ENCODE measurements at regions not wholly inside any gene's neighbourhood (a gene's known extent, or its start where the extent isn't known, plus 50 kb on each side); places are given as distances from the start of the nearest gene placed in this dataset.

- DNase-seq (ENCODE audit: low read depth): no peak
- no peaks in the 10 kb centered on the region for H3K36me3 ChIP-seq (ENCODE audit: control insufficient read depth, insufficient read depth, low read length)
- H3K4me3 ChIP-seq (ENCODE audit: low read depth, low read length): no peak overlapping the region
- TF ChIP-seq, protein P1, sequence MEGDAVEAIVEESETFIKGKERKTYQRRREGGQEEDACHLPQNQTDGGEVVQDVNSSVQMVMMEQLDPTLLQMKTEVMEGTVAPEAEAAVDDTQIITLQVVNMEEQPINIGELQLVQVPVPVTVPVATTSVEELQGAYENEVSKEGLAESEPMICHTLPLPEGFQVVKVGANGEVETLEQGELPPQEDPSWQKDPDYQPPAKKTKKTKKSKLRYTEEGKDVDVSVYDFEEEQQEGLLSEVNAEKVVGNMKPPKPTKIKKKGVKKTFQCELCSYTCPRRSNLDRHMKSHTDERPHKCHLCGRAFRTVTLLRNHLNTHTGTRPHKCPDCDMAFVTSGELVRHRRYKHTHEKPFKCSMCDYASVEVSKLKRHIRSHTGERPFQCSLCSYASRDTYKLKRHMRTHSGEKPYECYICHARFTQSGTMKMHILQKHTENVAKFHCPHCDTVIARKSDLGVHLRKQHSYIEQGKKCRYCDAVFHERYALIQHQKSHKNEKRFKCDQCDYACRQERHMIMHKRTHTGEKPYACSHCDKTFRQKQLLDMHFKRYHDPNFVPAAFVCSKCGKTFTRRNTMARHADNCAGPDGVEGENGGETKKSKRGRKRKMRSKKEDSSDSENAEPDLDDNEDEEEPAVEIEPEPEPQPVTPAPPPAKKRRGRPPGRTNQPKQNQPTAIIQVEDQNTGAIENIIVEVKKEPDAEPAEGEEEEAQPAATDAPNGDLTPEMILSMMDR (IDR thresholded peaks at IDR 0.05; ENCODE audit: insufficient read depth, low read length, severe bottlenecking): no peak
- no peaks in the 10 kb centered on the region for H3K27me3 ChIP-seq (ENCODE audit: control insufficient read depth, insufficient read depth, low read length)
- no peak for FAIRE-seq
Observed at GRCh38 chr15:87500240-87500639, 756.3 kb downstream of the NTRK3 start.

- DNase-seq (ENCODE audit: low read depth) (peak; percentile 3), FAIRE-seq (no peak)
- H3K36me3 ChIP-seq (ENCODE audit: control insufficient read depth, insufficient read depth, low read length): no peaks in the 10 kb centered on the region
Observed at GRCh38 chr15:87498560-87498959, 758.0 kb downstream of the NTRK3 start.

DNA sequence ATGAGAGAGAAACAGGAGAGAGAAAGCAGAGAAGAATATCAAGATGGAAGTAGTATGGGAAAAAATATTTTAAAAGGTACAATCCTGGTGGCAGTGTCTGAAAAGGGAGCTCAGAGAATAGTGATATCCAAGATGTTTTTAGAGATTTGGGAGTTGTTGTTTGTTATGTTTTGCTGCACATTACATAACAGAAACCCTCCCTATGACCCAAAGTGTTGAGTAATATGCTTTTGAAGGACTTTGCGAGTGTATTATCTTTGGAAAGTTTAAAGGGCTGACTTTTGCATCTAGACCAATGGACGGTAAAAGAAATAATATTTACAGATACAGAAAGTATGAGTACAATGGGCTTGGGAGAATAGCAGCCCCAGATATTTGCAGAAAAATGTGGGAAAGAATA, 759.7 kb downstream of the NTRK3 start:
- Histone ChIP-seq H3K36me3 (ENCODE audit: control insufficient read depth, insufficient read depth, low read length) (no peaks in the 10 kb centered on the region), H3K4me3 (ENCODE audit: low read depth, low read length) (no peak overlapping the region), H3K27me3 (ENCODE audit: control insufficient read depth, insufficient read depth, low read length) (no peaks in the 10 kb centered on the region)
- no peak for DNase-seq (ENCODE audit: low read depth)
- no peak for FAIRE-seq
- TF ChIP-seq, protein P1 (IDR thresholded peaks at IDR 0.05; ENCODE audit: insufficient read depth, low read length, severe bottlenecking): no peak

More at GRCh38 chr15:87498560-87498959, 758.0 kb downstream of the NTRK3 start:
- Histone ChIP-seq H3K4me3 (ENCODE audit: low read depth, low read length) (no peak overlapping the region), H3K27me3 (ENCODE audit: control insufficient read depth, insufficient read depth, low read length) (no peaks in the 10 kb centered on the region)
- TF ChIP-seq, protein P1 (IDR thresholded peaks at IDR 0.05; ENCODE audit: insufficient read depth, low read length, severe bottlenecking): no peak

DNA sequence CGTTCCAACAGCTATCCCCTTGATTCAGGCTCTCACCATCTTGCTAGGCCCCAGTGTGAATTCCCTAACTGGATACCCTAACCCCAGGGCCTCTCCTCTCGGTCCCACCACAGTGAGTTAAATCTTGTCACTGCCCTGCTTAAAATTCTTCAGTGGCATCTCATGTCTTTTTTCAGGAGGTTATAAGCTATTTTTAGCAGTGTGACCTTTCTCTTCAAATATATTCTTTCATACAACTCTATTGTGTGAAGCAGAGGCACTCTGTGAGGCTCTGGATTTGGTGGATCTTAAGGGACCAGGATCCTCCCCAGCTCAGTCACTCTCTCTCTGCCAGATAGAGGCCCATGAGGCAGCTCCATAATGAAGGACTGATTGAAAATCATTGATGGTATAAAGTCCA, 760.4 kb downstream of the NTRK3 start:
- Histone ChIP-seq H3K4me3 (ENCODE audit: low read depth, low read length) (no peak overlapping the region), H3K27me3 (ENCODE audit: control insufficient read depth, insufficient read depth, low read length) (no peaks in the 10 kb centered on the region), H3K36me3 (ENCODE audit: control insufficient read depth, insufficient read depth, low read length) (no peaks in the 10 kb centered on the region)
- TF ChIP-seq, protein P1 (IDR thresholded peaks at IDR 0.05; ENCODE audit: insufficient read depth, low read length, severe bottlenecking): no peak
- DNase-seq (ENCODE audit: low read depth) (no peak), FAIRE-seq (no peak)

- no peaks in the 10 kb centered on the region for H3K36me3 ChIP-seq (ENCODE audit: control insufficient read depth, insufficient read depth, low read length)
- no peak for FAIRE-seq
- TF ChIP-seq, protein P1 (IDR thresholded peaks at IDR 0.05; ENCODE audit: insufficient read depth, low read length, severe bottlenecking): no peak
Observed at GRCh38 chr15:87493803-87494202, 762.7 kb downstream of the NTRK3 start.

DNA sequence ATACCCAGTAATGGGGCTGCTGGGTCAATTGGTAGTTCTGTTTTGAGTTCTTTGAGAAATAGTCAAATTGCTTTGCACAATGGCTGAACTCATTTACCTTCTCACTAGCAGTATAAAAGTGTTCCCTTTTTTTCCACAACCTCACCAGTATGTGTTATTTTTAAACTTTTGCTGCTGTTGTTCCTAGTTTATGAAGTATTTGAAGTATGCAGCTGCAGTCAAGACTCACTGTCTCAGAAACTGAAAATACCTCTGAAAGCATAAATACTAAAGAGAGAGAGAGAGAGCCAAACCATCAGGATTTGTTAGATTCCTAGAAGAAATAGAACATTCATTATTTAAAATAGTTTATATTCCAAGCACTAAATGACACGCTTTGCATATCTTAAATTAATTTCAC, 764.2 kb downstream of the NTRK3 start:
- no peak overlapping the region for H3K4me3 ChIP-seq (ENCODE audit: low read depth, low read length)
- no peaks in the 10 kb centered on the region for H3K36me3 ChIP-seq (ENCODE audit: control insufficient read depth, insufficient read depth, low read length)
- H3K27me3 ChIP-seq (ENCODE audit: control insufficient read depth, insufficient read depth, low read length): no peaks in the 10 kb centered on the region
- FAIRE-seq: no peak
- no peak for DNase-seq (ENCODE audit: low read depth)
- TF ChIP-seq, protein P1 (IDR thresholded peaks at IDR 0.05; ENCODE audit: insufficient read depth, low read length, severe bottlenecking): no peak

More at GRCh38 chr15:87493803-87494202, 762.7 kb downstream of the NTRK3 start:
- Histone ChIP-seq H3K27me3 (ENCODE audit: control insufficient read depth, insufficient read depth, low read length) (no peaks in the 10 kb centered on the region), H3K4me3 (ENCODE audit: low read depth, low read length) (no peak overlapping the region)
- DNase-seq (ENCODE audit: low read depth): no peak

Data from bronchial epithelial cell (primary cell).